ENCODE measurements at regions not wholly inside any gene's neighbourhood (a gene's known extent, or its start where the extent isn't known, plus 50 kb on each side); places are given as distances from the start of the nearest gene placed in this dataset.

DNA sequence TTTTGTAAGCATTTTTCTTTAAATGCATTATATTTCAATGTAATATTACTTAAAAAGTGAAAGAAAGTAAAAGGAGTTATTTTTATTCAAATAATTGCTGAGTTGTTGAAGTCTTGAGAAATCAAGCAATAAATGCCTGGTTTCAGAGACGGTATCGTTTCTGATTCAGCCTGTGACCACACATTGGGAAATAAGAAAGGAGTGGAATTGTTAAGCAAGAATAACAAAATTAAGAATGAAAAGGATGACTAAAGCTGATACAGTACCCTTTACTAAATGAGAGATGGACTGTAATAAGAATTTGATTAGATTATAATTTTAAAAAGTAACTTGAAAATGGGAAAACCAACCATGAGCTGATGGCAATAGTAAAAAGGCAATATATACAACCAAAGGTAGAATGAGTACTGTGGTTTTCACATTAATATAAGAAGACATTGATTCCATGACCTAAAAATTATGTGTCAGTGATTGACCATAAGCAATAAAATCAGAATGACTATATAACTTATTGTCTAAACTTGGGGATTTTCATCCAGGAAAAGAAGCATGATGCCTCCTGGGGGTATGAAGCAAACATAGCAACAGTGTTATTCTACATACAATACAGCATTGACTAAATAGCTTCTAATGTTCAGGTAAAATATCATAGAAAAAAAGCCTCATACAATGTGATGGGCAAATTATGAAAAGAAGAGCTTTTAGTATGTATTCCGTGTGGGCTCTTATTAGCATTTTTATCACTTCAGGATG lies 101.9 kb upstream of the PRDM9 start:
- Histone ChIP-seq H3K9ac (ENCODE audit: low read depth, low read length) (no peak overlapping the region), H3K4me1 (ENCODE audit: insufficient read depth, low read length) (no peaks in the 10 kb centered on the region), H3K9me3 (ENCODE audit: control insufficient read depth, insufficient read depth, low read length) (0 out of 2 replicates have a peak, but pooled peaks cover under 1% of the 10 kb centered on the region), H3K36me3 (ENCODE audit: insufficient read depth, low read length) (no peaks in the 10 kb centered on the region)

DNA sequence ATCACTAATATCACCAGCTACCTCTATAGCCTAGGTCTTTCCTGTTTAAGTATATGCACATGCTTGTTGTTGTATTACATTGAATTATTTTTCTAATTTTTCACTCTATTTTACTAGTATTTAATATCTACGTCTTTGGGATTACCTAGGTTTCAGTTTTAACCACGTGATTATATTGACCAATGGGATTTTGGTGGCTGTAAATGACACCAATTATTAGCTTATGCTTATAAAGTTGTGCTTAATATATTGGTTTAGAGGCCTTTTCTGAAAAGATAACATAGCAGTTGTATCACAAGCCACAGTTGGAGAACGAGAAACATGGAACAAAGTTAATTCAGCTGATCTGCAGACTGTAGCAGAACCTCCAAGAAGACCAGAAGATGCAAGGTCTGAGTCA lies 104.8 kb upstream of the PRDM9 start:
- no peaks in the 10 kb centered on the region for H3K36me3 ChIP-seq (ENCODE audit: insufficient read depth, low read length)
- H3K9me3 ChIP-seq (ENCODE audit: control insufficient read depth, insufficient read depth, low read length), result peaks cover 5% of the 10 kb centered on the region; the same call in 1 of the 2 replicates
- no peaks in the 10 kb centered on the region for H3K4me1 ChIP-seq (ENCODE audit: insufficient read depth, low read length)
- no peak overlapping the region for H3K9ac ChIP-seq (ENCODE audit: low read depth, low read length)

DNA sequence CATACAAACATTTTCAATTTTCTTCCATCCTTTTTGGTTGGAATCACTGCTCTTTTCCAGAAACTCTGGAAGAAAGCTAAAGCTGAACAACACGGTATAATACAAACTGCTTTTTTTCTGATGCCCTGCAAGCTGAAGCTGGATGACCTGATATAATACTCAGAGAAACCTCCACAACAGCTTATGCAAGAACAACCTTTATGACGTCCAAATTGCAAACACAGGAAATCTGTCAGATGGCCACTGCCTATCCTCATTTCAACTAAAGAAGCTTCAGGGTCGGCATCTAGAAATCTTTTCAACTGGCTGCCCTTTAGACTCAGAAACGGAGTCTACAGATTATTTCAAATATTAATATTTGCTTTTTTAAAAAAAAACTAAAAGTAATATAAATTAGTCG lies 106.5 kb upstream of the PRDM9 start:
- H3K4me1 ChIP-seq (ENCODE audit: insufficient read depth, low read length), result no peaks in the 10 kb centered on the region

DNA sequence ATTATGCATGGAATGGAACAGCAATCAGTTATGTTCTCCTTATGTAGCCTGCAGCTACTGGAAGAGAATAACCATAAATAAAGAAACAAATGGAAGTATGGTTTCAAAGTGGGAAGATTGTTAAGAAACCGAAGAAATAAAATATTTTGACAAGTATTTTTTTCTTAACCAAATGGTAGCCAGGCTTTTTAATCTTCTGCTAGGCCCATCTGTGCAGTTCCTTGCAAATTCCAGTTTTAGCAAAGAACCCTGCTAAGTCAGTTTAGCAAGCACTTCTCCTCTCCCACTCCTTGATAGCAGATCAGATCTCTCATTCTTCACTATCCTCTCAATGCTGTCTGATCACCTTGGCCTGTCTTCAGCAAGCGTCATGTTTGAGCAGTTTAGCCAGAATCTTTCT lies 111.1 kb upstream of the PRDM9 start:
- Histone ChIP-seq H3K36me3 (ENCODE audit: insufficient read depth, low read length) (no peaks in the 10 kb centered on the region), H3K4me1 (ENCODE audit: insufficient read depth, low read length) (no peaks in the 10 kb centered on the region), H3K9me3 (ENCODE audit: control insufficient read depth, insufficient read depth, low read length) (peaks cover 12% of the 10 kb centered on the region), H3K9ac (ENCODE audit: low read depth, low read length) (no peak overlapping the region)

More for the DNA sequence above, 106.5 kb upstream of the PRDM9 start:
- H3K9ac ChIP-seq (ENCODE audit: low read depth, low read length), result no peak overlapping the region
- H3K36me3 ChIP-seq (ENCODE audit: insufficient read depth, low read length), result no peaks in the 10 kb centered on the region
- peaks cover 5% of the 10 kb centered on the region; the same call in 1 of the 2 replicates for H3K9me3 ChIP-seq (ENCODE audit: control insufficient read depth, insufficient read depth, low read length)

DNA sequence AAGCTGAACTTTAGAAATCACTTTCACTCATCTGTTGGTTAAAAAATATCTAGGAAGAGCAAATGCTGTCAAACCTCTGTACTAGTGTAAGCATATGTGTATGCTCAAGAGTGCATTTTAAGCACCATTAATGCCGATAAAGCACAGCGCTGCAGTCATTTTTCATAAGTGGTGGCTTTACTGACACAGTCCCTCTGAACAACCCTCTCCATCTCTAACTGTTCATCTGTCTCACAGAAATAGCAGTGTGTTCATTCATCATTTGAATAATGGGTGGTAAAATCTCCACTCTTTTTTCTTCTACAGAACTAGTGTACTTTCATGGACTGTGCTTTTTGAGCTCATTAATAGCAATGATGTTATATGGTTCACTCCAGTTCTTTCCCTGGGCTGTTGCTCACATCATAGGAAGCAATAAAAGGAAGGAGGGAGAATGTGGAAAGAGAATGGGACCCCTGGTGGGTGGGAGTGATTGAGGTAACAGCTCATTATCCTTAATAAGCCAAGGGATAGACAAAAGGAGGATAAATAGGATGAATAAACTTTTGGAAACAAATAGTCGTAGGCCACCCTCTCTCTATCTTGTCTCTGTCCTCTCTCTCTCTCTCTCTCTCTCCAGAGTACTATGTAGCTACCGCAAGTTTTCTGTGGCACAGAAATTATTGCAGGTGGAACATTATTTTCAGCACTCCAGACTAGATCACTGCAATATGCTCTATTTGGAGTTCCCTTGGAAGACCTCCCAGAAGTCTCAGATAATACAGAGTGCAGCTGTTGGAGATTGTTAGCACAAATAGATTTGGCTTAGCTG lies 117.9 kb upstream of the PRDM9 start:
- H3K36me3 ChIP-seq (ENCODE audit: insufficient read depth, low read length), result no peaks in the 10 kb centered on the region
- H3K4me1 ChIP-seq (ENCODE audit: insufficient read depth, low read length), result peaks cover 9% of the 10 kb centered on the region; the same call in 1 of the 2 replicates
- no peak overlapping the region for H3K9ac ChIP-seq (ENCODE audit: low read depth, low read length)
- peaks cover 7% of the 10 kb centered on the region; the same call in 1 of the 2 replicates for H3K9me3 ChIP-seq (ENCODE audit: control insufficient read depth, insufficient read depth, low read length)

DNA sequence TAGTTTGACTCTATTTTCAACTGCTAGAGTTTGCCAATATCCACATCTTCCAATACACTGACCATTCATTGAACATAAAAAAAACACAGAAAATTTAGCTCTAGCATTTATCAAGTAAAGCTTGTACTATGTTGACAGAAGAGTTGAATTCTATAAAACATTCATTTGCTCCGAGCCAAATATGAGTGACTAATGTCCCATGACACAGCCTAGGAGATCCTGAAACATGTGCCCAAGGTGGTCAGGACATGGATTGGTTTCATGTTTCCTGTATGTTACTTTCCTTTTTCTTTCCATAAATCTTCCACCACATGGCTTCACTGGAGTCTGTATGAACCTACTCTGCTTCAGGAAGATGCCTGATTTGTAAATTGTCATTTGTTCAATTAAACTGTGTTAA lies 122.4 kb upstream of the PRDM9 start:
- no peaks in the 10 kb centered on the region for H3K36me3 ChIP-seq (ENCODE audit: insufficient read depth, low read length)
- H3K9me3 ChIP-seq (ENCODE audit: control insufficient read depth, insufficient read depth, low read length), result no peaks in the 10 kb centered on the region
- peaks cover 23% of the 10 kb centered on the region for H3K4me1 ChIP-seq (ENCODE audit: insufficient read depth, low read length)
- no peak overlapping the region for H3K9ac ChIP-seq (ENCODE audit: low read depth, low read length)

DNA sequence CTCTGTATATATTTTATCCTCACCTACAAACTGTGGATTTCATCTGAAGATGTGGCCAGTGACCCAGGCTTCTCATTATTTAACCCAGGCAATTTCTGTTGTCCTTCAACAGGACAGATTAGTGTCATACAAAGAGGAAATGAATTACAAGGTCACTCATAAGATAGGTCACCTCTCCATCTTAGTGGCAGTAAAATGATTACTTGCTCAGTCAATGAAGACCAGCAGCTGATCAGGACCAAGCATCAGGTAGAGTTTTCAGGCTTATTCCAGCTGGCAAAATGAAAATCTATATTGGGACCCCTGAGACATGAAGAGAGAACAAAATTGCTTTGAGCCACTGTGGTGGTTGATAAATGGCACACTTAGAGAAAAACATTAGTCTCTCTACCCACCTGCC lies 135.2 kb upstream of the PRDM9 start:
- Histone ChIP-seq H3K36me3 (ENCODE audit: insufficient read depth, low read length) (no peaks in the 10 kb centered on the region), H3K9me3 (ENCODE audit: control insufficient read depth, insufficient read depth, low read length) (no peaks in the 10 kb centered on the region), H3K9ac (ENCODE audit: low read depth, low read length) (no peak overlapping the region), H3K4me1 (ENCODE audit: insufficient read depth, low read length) (no peaks in the 10 kb centered on the region; the same call in 1 of the 2 replicates)

DNA sequence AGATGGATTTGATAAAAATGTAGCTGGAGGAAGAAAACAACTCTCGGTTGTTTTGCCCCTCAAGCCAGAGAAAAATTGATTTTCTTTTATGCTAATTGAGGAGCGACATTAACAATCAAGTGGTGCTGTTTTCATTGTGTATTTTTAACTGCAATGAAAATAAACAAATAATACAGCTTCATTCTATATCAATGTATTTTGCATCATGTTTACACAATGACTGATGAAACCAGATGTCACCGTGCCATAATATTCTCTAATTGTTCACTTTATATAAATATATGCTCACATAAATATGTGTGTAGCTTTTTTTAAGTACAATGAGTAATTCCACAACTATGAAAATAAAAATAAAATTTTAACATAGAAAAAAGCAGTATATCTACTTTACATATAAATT lies 139.0 kb upstream of the PRDM9 start:
- no peaks in the 10 kb centered on the region for H3K36me3 ChIP-seq (ENCODE audit: insufficient read depth, low read length)

DNA sequence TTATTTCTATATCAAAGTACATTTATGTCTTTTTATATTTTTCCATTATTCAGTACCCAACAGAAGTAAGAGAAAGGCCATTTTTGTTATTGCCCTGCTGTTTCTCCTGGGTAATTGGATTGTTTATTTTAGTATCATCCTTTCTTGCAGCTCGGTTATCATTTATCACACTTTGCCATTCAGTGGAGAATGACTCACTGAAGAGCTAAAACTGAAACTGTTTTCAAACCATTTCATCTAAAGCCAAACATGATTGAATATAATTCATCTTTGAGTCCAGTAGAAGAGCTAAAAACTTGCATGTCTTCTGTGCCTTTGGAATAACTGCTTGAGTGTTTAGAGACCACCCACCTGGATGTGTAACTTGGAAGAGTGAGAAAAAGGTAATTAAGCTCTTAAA lies 139.5 kb upstream of the PRDM9 start:
- Histone ChIP-seq H3K9ac (ENCODE audit: low read depth, low read length) (no peak overlapping the region), H3K36me3 (ENCODE audit: insufficient read depth, low read length) (no peaks in the 10 kb centered on the region), H3K9me3 (ENCODE audit: control insufficient read depth, insufficient read depth, low read length) (no peaks in the 10 kb centered on the region; the same call in 1 of the 2 replicates), H3K4me1 (ENCODE audit: insufficient read depth, low read length) (no peaks in the 10 kb centered on the region; the same call in 1 of the 2 replicates)

More for the DNA sequence above, 139.0 kb upstream of the PRDM9 start:
- no peaks in the 10 kb centered on the region; the same call in 1 of the 2 replicates for H3K4me1 ChIP-seq (ENCODE audit: insufficient read depth, low read length)
- H3K9me3 ChIP-seq (ENCODE audit: control insufficient read depth, insufficient read depth, low read length), result no peaks in the 10 kb centered on the region
- no peak overlapping the region for H3K9ac ChIP-seq (ENCODE audit: low read depth, low read length)

DNA sequence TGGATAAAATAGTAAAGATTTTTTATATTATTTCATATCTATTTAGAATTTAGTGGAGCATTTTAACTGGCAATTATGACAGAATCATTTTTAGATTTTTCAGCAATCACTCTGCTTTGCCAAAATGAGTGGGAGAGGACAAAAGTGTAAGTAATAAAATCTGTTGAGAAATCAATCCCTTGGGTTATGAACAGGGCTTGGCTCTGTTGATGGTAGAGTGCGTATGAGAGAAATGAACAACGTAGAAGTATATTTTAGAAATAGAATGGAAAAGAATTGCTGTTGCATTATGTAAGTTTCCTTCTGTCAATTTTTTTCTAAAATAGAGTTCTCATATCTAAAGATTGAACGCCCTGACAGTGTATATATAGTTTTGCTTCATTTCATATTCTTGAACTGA lies 154.1 kb upstream of the PRDM9 start:
- no peaks in the 10 kb centered on the region for H3K4me1 ChIP-seq (ENCODE audit: insufficient read depth, low read length)
- H3K9ac ChIP-seq (ENCODE audit: low read depth, low read length), result no peak overlapping the region
- no peaks in the 10 kb centered on the region for H3K36me3 ChIP-seq (ENCODE audit: insufficient read depth, low read length)
- no peaks in the 10 kb centered on the region for H3K9me3 ChIP-seq (ENCODE audit: control insufficient read depth, insufficient read depth, low read length)

DNA sequence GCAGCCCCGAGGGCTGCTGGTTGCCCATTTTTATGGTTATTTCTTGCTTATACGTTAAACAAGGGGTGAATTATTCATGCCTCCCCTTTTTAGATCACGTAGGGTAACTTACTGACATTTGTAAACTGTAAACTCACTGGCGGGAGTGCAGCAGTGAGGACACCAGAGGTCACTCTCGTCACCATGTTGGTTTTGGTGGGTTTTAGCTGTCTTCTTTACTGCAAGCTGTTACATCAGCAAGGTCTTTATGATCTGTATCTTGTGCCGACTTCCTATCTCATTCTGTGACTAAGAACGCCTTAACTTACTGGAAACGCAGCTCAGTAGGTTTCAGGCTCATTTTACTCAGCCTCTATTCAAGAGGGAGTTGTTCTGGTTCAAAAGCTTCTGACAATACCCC lies 155.0 kb upstream of the PRDM9 start:
- no peaks in the 10 kb centered on the region for H3K4me1 ChIP-seq (ENCODE audit: insufficient read depth, low read length)
- no peak overlapping the region for H3K9ac ChIP-seq (ENCODE audit: low read depth, low read length)
- no peaks in the 10 kb centered on the region for H3K9me3 ChIP-seq (ENCODE audit: control insufficient read depth, insufficient read depth, low read length)
- H3K36me3 ChIP-seq (ENCODE audit: insufficient read depth, low read length), result no peaks in the 10 kb centered on the region

DNA sequence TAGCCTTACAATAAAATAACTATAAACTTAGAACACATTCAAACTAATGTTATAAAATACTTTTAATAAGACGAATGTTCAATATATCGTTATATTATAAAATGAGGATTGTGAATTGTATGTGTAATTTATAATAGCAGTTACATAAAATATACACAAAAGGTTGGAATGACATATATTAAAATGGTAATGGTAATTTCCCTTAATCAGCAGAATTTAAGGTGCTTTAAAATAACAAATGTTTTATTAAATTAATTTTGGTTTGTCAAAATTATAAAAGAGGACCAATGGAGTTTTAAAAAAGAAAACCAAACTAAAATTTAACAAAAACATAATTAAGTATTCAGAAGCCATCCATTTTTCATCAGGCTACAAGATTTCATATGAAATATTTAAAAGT lies 164.3 kb upstream of the PRDM9 start:
- Histone ChIP-seq H3K36me3 (ENCODE audit: insufficient read depth, low read length) (no peaks in the 10 kb centered on the region), H3K9ac (ENCODE audit: low read depth, low read length) (no peak overlapping the region), H3K9me3 (ENCODE audit: control insufficient read depth, insufficient read depth, low read length) (no peaks in the 10 kb centered on the region), H3K4me1 (ENCODE audit: insufficient read depth, low read length) (no peaks in the 10 kb centered on the region)

DNA sequence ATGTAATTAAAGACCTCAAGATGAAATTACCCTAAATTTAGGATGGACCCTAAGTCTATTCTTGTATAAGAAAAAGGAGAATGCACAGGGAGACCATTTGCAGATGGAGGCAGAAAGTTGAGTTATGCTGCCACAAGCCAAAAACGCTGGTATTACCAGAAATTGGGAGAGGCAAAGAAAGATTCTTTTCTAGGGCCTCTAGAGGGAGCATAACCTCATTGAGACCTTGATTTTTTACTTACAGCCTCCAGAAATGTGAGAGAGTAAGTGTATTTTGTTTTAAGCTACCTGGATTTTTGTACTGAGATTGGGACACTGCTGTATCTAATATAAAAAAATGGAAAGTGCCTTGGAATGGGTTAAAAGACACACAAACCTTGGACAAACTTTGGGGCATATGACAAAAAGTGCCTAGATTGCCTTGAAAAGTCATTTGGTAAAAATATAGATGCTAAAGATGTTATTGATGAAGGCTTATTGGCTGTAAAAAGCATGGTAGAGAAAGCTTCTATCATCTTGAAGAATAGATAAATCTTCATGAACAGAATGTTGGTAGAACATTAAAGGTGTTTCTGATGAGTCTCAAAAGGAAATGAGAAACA lies 174.7 kb upstream of the PRDM9 start:
- Histone ChIP-seq H3K9me3 (ENCODE audit: control insufficient read depth, insufficient read depth, low read length) (no peaks in the 10 kb centered on the region), H3K36me3 (ENCODE audit: insufficient read depth, low read length) (no peaks in the 10 kb centered on the region), H3K4me1 (ENCODE audit: insufficient read depth, low read length) (no peaks in the 10 kb centered on the region), H3K9ac (ENCODE audit: low read depth, low read length) (no peak overlapping the region)

DNA sequence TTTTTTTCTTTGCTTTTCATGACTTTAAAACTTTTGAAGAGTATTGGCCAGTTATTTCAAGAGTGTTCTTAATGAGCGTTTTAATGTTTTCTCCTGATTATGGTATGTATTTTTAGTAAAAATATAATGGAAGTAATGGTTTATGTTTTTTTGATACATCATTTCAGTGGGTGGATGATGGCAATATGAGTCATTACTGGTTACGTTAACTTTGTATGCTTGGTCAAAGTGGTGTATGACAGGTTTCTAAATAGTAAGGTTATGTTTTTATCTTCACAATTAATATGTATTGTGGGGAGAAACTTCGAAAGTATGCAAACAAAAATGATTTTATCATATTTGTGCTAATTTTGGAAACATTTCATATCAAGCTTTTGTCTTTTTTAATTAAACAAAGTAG lies 176.7 kb upstream of the PRDM9 start:
- no peaks in the 10 kb centered on the region for H3K9me3 ChIP-seq (ENCODE audit: control insufficient read depth, insufficient read depth, low read length)
- no peak overlapping the region for H3K9ac ChIP-seq (ENCODE audit: low read depth, low read length)
- H3K4me1 ChIP-seq (ENCODE audit: insufficient read depth, low read length), result no peaks in the 10 kb centered on the region
- no peaks in the 10 kb centered on the region for H3K36me3 ChIP-seq (ENCODE audit: insufficient read depth, low read length)
